BJ (cell line): ENCODE measurements at regions not wholly inside any gene's neighbourhood (a gene's known extent, or its start where the extent isn't known, plus 50 kb on each side); places are given as distances from the start of the nearest gene placed in this dataset.
"Not testable (repeated sequence)": the region's sequence is repeated elsewhere in the genome, so short reads cannot be mapped to it uniquely, and the experiment has no call there.

Source experiments
- CTCF ChIA-PET: fragments of 350-600 bp; formaldehyde crosslinking; extraction: SDS; loops from one replicate; lab custom pipeline; 2021; ENCODE audit warnings: antibody characterized with exemption, inconsistent platforms; lab: Yijun Ruan, JAX
- POLR2A ChIA-PET: fragments of 300-600 bp; sonication (Branson Sonifier 250); formaldehyde crosslinking; extraction: SDS; loops from one replicate; lab custom pipeline; 2021; ENCODE audit warnings: antibody characterized with exemption; lab: Charles Lee
- DNase-seq: peaks from one replicate; pipeline ENCODE4 v3.0.0-alpha.2; 2011; ENCODE audit warnings: low read depth
- H3K27me3 ChIP-seq: 2 replicates; pipeline ENCODE4 v1.6.0; 2011; ENCODE audit warnings: low read length; ENCODE audit not compliant: control insufficient read depth, insufficient read depth
- H3K36me3 ChIP-seq: 2 replicates; pipeline ENCODE4 v1.5.1; 2011; ENCODE audit warnings: low read length; ENCODE audit not compliant: control insufficient read depth, insufficient read depth
- H3K4me3 ChIP-seq: 2 replicates; pipeline ENCODE4 v1.5.1; 2011; ENCODE audit warnings: low read depth, mild to moderate bottlenecking, control low read depth, low read length
- CTCF ChIP-seq: IDR thresholded peaks from 2 replicates; pipeline ENCODE4 v1.5.1; 2011; ENCODE audit warnings: low read depth, mild to moderate bottlenecking, control low read depth, inconsistent platforms, low read length, moderate library complexity; ENCODE audit not compliant: insufficient read depth

- no peak for TF ChIP-seq CTCF
- Histone ChIP-seq H3K36me3 (no peaks in the 10 kb centered on the region), H3K27me3 (no peaks in the 10 kb centered on the region), H3K4me3 (no peak overlapping the region)
- CTCF ChIA-PET, result no interaction called here
- DNase-seq, result no peak
- POLR2A ChIA-PET, result no interaction called here
These were observed 398.2 kb upstream of the RGS18 start for GRCh38 chr1:191760016-191760415.

GRCh38 chr1:191788551-191788950 is 369.7 kb upstream of the RGS18 start:
- H3K4me3 ChIP-seq, result no peak overlapping the region
- no peaks in the 10 kb centered on the region for H3K36me3 ChIP-seq
- ChIA-PET POLR2A (no interaction called here), CTCF (no interaction called here)
- DNase-seq, result no peak
- no peaks in the 10 kb centered on the region for H3K27me3 ChIP-seq
- no peak for TF ChIP-seq CTCF

- no peak overlapping the region for H3K4me3 ChIP-seq
- DNase-seq, result no peak
- TF ChIP-seq CTCF, result no peak
- H3K27me3 ChIP-seq, result no peaks in the 10 kb centered on the region
- POLR2A ChIA-PET, result no interaction called here
- no peaks in the 10 kb centered on the region for H3K36me3 ChIP-seq
- CTCF ChIA-PET, result interaction anchor here (1.2 kb wide), 1 partner anchor 10 kb away, joined by 3 read pairs; no protein-coding TSS in a partner anchor
These were observed 360.1 kb upstream of the RGS18 start for GRCh38 chr1:191798178-191798577.

- no peak for DNase-seq
- H3K4me3 ChIP-seq, result no peak overlapping the region
- ChIA-PET CTCF (no interaction called here), POLR2A (no interaction called here)
- no peaks in the 10 kb centered on the region for H3K27me3 ChIP-seq
- no peaks in the 10 kb centered on the region for H3K36me3 ChIP-seq
- TF ChIP-seq CTCF, result no peak
These were observed 354.0 kb upstream of the RGS18 start for GRCh38 chr1:191804311-191804710.

- POLR2A ChIA-PET, CTCF ChIA-PET, H3K4me3 ChIP-seq, DNase-seq, H3K27me3 ChIP-seq, H3K36me3 ChIP-seq: not testable (repeated sequence)
These were observed 344.7 kb upstream of the RGS18 start for GRCh38 chr1:191813593-191813992.

- ChIA-PET CTCF (no interaction called here), POLR2A (no interaction called here)
- TF ChIP-seq CTCF, result no peak
- no peaks in the 10 kb centered on the region for H3K27me3 ChIP-seq
- H3K4me3 ChIP-seq, result no peak overlapping the region
- no peaks in the 10 kb centered on the region for H3K36me3 ChIP-seq
- DNase-seq, result no peak
These were observed 340.1 kb upstream of the RGS18 start for GRCh38 chr1:191818198-191818597.
